ENCODE measurements at regions not wholly inside any gene's neighbourhood (a gene's known extent, or its start where the extent isn't known, plus 50 kb on each side); places are given as distances from the start of the nearest gene placed in this dataset.

DNA sequence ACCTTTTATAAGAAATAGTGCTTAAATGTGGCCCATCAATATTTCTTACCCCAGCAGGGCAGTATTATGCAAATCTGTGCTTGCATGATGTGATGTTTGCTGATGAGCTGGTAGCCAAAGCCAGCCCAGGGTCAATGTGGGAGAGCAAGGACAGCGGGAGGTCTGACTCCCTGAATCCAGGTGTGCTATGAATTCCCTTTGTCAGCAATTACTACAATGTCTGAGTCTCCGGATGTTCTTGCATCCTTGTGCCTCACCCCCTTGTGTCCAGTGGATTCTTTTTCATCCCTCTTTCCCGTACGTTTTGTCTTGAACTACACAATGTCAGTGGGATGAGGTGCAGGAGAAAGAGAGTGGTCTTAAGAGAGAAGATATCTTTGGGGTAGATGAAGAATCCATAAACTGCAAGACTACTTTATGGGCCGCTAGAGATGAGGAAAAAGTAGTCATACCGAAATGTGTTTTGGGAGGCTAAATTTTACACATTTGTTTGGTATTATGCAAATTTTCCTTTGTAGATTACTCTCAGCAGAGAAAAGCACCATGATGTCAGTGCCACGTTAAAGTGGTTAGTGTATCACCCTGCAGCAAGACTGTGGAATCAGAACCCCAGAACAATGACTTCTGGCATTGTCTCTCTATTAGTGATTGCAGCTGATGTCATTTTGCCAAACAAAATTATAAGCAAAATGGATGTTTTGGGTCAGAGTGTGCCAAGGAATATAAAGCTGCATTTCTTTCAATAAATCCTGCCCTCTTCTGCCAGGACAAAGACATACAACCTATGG lies 53.5 kb upstream of the TSHZ3 start:
- DNase-seq (ENCODE audit: low spot score), result no peak

GRCh38 chr19:31406106-31406505 lies 56.9 kb upstream of the TSHZ3 start:
- DNase-seq (ENCODE audit: low spot score), result no peak

GRCh38 chr19:31408460-31409124 lies 59.4 kb upstream of the TSHZ3 start:
- DNase-seq (ENCODE audit: low spot score), result peak; percentile 87

- no peak for DNase-seq (ENCODE audit: low spot score)
Observed at GRCh38 chr19:31413353-31413752, 64.1 kb upstream of the TSHZ3 start.

- no peak for DNase-seq (ENCODE audit: low spot score)
Observed at GRCh38 chr19:31415322-31415721, 66.1 kb upstream of the TSHZ3 start.

DNA sequence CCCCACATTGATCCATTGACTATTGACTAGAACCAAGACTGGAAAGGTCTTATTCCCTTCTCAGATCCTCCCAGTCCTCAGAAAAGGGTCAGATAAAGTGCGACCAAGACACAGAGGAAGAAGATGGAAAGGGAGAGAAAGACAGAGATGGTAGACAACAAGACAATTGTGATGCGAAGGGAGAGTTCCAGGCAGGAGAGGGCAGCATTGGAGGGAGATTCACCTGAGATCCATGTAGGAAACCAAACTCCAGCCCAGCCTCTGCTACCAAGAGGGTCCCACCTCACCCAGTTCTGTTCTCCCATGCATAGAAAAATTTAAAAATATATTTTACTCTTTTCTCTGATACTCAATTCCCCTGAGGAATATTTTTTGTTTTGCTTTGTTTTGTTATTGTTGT lies 67.3 kb upstream of the TSHZ3 start:
- no peak for DNase-seq (ENCODE audit: low spot score)

GRCh38 chr19:31418055-31418454 lies 68.8 kb upstream of the TSHZ3 start:
- no peak for DNase-seq (ENCODE audit: low spot score)

- no peak for DNase-seq (ENCODE audit: low spot score)
Observed at GRCh38 chr19:31418692-31419430, 69.6 kb upstream of the TSHZ3 start.

- DNase-seq (ENCODE audit: low spot score), result no peak
Observed at GRCh38 chr19:31419871-31420445, 70.7 kb upstream of the TSHZ3 start.

DNA sequence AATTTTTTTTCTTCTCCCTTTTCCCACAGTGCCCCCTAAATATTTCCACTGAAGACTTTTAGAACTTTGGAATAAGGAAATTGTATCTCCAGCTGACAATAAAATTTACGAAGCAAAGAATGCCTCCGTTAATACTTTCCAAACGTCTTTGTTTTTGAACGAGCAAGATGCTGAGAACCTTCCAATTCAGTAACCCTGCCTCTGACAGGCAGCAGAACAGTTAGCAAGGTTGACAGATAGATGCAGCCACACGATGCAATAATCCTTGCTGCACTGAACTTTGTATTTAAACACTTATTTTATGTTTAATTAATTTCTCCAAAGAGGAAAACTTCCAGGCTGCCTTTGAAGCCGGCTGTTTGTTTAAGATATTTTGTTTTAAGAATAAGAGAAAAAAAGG lies 71.8 kb upstream of the TSHZ3 start:
- no peak for DNase-seq (ENCODE audit: low spot score)

GRCh38 chr19:31421856-31422255 lies 72.6 kb upstream of the TSHZ3 start:
- no peak for DNase-seq (ENCODE audit: low spot score)

GRCh38 chr19:31423896-31424295 lies 74.7 kb upstream of the TSHZ3 start:
- no peak for DNase-seq (ENCODE audit: low spot score)

GRCh38 chr19:31424861-31425620 lies 75.8 kb upstream of the TSHZ3 start:
- DNase-seq (ENCODE audit: low spot score), result no peak

GRCh38 chr19:31427857-31428256 lies 78.6 kb upstream of the TSHZ3 start:
- DNase-seq (ENCODE audit: low spot score), result peak; percentile 13

DNA sequence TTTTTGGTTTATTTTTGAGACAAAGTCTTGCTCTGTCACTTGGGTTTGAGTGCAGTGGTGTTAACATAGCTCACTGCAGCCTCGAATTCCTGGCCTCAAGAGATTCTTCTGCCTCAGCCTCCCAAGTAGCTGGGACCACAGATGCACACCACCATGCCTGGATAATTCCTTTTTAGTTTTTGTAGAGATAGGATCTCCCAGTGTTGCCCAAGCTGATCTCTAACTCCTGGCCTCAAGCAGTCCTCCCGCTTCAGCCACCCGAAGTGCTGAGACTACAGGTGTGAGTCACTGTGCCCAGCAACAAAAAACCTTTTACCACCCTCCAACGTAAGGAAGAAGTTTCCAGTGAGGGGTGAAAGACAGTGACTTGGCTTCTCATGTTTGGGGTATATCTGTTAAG lies 81.1 kb upstream of the TSHZ3 start:
- no peak for DNase-seq (ENCODE audit: low spot score)

DNA sequence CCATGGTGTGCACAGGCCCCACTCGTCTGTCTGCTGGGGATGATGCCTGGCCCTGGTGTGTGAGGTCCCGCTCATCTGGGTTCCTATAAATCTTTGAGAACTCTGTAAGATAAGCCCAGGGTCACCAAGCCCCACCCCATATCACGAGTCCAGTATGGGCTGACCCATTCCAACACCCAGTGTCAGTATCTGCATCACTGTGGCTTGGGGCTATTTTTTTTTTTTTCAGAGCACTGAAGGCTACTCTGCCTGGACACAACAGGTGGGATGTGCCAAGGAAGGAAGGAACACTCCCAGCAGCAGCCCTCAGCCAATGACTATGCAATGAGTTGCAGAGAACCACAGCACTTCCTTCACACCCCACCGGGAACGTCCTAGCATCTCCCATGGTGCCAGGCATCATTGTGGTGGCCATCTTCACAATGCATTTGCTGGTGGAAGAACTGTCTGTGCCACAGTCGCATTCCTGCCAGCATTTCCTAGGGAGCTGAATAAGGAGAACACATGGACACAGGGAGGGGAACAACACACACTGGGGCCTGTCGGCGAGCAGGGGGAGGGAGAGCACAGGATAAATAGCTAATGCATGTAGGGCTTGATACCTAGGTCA lies 83.1 kb upstream of the TSHZ3 start:
- no peak for DNase-seq (ENCODE audit: low spot score)

- peak; percentile 88 for DNase-seq (ENCODE audit: low spot score)
Observed at GRCh38 chr19:31436121-31436776, 87.0 kb upstream of the TSHZ3 start.

- DNase-seq (ENCODE audit: low spot score), result no peak
Observed at GRCh38 chr19:31438401-31439269, 89.4 kb upstream of the TSHZ3 start.

DNA sequence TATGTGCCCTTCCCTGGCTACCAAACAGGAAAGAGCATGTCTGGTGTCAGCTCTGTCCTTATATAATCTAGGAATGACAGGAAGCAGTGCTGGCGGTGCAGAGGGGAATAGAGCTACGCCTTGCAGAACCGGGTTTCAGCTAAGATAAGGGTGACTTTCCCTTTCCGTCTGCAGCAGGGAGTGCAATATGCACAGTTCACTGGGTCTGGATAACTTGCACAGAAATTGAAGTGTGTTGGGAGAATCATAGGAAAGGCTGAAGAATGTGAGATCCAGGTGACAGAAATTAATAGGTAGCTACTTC lies 90.0 kb upstream of the TSHZ3 start:
- DNase-seq (ENCODE audit: low spot score), result no peak

GRCh38 chr19:31444931-31445330 lies 95.7 kb upstream of the TSHZ3 start:
- no peak for DNase-seq (ENCODE audit: low spot score)

All from AG08395 (cell line).